IPS-NIHi11 (cell line): ENCODE measurements at regions not wholly inside any gene's neighbourhood (a gene's known extent, or its start where the extent isn't known, plus 50 kb on each side); places are given as distances from the start of the nearest gene placed in this dataset.

Source experiments
- DNase-seq: peaks from one replicate; pipeline ENCODE4 v3.0.0; 2012; ENCODE audit warnings: mixed read lengths, low spot score

DNA sequence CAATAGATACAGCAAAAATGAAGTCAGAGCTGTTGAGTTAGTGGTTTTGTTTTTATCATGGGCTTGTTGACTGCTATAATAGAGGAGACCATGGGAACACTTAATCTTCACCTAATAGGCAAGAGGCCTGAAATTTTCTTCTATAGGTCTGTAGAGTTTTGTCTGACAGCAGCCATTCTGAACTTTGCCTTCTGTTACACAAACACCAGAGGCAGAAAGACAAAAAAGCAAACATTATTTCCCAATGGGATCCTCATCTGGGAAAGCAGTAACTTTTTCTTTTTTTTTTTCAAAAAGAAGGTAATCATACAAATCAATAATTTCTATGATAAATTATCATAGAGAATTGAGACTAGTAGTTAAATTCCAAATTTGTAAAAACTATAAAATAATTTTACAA, 494.1 kb downstream of the TOX3 start:
- DNase-seq, result no peak

- no peak for DNase-seq
These were observed 495.4 kb downstream of the TOX3 start for GRCh38 chr16:52051414-52052172.

DNA sequence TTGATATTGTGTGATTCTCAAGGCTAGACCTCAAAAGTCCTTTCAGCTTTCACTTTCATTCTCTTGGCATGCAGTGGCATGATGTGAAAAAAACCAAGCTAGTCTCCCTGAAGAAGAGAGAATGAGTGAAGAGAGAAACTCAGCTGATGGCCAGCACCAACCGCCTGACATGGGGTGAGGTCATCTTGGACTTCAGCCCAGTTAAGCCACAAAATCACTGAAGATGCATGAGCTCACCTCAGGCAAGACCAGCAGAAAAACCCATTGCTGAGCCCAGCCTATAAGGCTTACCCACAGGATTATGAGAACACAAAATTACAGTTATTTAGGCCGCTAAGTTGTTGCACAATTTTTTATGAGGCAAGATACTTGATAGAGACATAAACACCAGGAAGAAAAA, 496.5 kb downstream of the TOX3 start:
- no peak for DNase-seq

DNA sequence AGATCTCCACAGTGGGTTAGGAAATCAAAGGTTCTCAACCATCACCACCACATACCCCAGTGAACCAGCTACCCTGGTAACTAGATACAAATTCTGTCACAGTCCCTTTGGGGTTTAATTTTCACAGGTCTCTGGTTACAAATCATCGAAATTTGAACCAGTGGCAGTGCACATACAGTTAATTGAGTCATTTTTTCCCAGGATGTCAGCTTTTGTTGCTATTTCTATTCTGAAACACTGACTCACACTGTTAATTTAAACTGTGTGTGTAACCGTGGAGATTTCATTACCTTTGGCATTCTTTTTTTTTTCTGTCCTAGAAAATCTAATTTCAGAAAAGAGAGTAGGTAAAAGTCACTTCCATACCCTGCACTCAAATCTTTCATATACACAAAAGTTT, 511.5 kb downstream of the TOX3 start:
- no peak for DNase-seq

- DNase-seq, result no peak
These were observed 512.1 kb downstream of the TOX3 start for GRCh38 chr16:52034830-52035229.

DNA sequence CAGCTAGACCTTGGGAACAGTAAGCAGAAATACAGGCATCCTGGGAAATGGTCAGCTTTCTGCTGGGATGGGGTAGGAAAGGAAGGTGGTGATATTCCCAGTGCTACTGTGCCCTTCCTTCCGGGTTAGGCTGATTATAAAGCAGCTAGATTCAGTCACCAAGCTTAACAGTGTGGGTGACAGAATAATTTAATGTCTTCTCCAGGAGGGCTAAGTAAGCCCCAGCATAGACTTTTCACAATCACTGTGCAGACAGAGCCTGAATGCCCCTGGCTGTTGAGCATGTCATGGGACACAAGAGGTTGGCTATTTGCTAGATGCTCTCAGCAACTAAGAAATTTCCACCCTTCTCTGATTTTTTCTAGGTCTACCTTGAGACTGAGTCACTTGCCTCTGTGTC, 513.0 kb downstream of the TOX3 start:
- no peak for DNase-seq

GRCh38 chr16:52022980-52023379, 524.0 kb downstream of the TOX3 start:
- DNase-seq, result no peak

- DNase-seq, result no peak
These were observed 524.8 kb downstream of the TOX3 start for GRCh38 chr16:52022177-52022576.

DNA sequence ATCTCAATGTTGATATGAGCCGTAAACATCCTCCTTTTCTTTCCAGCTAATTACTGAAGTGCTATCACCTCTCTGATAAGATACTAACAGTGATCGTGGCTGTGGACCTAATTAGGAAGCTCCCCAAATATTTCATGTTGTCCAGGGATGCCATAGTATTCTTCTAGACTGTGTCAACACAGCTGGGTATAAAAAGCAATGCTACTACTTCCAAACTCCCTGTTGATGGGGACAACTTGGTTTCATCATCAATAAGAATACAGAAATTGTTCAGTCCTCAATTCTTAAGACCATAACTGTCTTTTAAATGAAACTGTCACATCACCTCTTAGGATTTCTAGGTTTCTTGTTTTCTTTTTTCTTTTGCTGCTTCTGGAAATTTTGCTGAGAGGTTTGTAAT, 530.6 kb downstream of the TOX3 start:
- no peak for DNase-seq

DNA sequence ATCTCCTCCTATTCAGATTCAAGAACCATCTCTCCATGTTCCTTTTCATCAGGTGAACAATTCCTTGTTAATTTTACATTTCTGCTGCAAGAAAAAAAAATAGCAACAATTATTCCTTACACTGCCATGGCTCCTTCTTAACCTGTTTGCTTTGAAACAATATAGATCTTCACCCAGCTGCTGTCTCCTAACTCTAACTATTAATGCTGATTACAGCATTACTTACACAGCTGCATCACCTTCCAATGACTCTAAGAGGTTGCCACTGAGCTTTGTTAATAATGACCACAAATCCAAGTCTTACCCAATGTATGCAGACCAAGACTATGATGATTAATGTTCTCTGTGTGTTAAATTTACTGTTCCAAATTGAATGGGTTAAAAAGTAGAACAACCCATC, 541.4 kb downstream of the TOX3 start:
- no peak for DNase-seq

- DNase-seq, result no peak
These were observed 542.6 kb downstream of the TOX3 start for GRCh38 chr16:52004343-52004742.

GRCh38 chr16:52002026-52002425, 544.9 kb downstream of the TOX3 start:
- DNase-seq, result no peak

DNA sequence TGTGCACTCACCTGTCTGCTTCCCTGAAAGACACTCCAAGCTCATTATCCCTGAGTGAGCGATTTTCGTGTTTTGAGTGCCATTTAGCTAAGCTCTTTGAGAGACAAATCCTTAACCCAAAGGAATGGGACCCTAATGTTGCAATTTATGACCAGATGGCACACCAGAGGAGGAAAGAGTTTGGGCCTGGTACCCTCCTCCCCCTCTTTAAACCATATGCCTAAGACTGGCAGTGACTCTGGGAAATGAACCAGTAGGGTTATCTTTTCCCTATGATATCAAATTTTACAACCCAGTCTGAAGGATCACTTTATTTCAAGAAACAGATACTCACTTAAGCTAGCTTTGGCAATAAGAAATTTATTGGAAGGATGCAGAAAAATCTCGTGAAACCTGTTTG, 550.4 kb downstream of the TOX3 start:
- no peak for DNase-seq

DNA sequence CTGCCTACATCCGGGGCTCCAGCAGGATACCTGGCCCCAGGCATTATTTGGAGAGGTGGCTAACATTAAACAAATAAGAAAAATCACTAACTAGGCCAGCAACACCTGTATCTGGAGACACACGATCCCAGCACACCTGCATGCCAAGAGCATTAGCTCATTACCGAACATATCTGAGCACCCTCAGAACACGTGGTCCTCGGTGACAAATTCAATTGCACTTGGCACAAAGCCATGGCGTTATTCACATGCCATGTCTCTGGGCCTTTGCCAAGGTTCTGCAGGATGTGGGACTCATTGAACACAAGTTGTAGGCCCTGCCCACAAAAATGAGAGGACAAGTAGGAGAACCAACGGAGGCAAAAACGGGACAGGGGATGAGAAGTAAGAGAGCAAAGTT, 552.3 kb downstream of the TOX3 start:
- peak; percentile 23 for DNase-seq

GRCh38 chr16:51989637-51990230, 557.2 kb downstream of the TOX3 start:
- DNase-seq, result no peak

DNA sequence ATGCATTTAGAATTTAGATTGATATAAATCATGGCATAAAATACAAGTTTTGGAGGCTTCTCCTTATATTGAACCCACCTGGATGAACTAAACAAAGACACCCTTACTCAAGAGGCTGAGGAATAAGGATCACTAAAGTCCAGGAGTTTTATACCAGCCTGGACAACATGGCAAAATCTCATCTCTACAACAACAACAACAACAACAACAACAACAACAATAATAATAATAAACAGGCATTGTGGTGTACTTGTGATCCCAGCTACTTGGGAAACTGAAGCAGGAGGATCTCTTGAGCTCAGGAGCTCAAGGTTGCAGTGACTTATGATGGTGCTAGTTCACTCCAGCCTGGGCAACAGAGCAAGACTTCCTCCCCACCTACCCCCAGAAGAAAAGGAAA, 558.0 kb downstream of the TOX3 start:
- no peak for DNase-seq

DNA sequence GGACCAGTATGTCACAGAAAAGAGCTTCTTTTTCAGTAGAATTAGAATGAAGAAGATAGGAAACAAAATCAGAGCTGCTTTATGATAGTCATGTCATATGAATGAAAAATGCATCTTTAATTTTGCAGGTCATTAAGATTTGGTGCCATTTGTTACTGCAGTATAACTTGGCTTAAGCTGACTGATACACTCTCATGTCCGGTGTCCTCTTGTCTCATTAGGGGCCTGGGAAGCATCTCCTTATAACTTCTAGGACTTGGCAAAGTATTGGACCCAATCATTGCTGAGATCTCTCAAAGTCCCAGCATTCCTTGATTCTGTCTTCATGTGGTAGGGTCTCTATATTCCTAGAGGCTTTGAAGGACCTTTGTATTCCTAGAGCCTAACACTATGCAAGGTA, 559.4 kb downstream of the TOX3 start:
- no peak for DNase-seq

GRCh38 chr16:51986717-51987116, 560.2 kb downstream of the TOX3 start:
- no peak for DNase-seq

GRCh38 chr16:51986301-51986700, 560.6 kb downstream of the TOX3 start:
- no peak for DNase-seq

DNA sequence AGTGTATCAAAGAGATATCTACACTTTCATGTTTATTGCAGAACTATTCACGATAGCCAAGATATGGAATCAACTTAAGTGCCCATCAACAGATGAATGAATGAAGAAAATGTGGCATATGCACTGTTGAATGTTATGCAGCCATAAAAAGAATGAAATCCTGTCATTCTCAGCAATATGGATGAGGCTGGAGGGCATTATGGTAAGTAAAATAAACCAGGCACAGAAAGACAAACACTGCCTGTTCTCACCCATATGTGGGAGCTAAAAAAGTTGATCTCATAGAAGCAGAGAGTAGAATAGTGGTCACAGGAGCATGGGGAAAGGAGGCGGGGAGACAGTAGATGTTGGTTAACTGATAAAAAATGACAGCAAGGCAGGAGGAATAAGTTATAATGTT, 561.8 kb downstream of the TOX3 start:
- no peak for DNase-seq

GRCh38 chr16:51984395-51984794, 562.5 kb downstream of the TOX3 start:
- DNase-seq, result no peak

DNA sequence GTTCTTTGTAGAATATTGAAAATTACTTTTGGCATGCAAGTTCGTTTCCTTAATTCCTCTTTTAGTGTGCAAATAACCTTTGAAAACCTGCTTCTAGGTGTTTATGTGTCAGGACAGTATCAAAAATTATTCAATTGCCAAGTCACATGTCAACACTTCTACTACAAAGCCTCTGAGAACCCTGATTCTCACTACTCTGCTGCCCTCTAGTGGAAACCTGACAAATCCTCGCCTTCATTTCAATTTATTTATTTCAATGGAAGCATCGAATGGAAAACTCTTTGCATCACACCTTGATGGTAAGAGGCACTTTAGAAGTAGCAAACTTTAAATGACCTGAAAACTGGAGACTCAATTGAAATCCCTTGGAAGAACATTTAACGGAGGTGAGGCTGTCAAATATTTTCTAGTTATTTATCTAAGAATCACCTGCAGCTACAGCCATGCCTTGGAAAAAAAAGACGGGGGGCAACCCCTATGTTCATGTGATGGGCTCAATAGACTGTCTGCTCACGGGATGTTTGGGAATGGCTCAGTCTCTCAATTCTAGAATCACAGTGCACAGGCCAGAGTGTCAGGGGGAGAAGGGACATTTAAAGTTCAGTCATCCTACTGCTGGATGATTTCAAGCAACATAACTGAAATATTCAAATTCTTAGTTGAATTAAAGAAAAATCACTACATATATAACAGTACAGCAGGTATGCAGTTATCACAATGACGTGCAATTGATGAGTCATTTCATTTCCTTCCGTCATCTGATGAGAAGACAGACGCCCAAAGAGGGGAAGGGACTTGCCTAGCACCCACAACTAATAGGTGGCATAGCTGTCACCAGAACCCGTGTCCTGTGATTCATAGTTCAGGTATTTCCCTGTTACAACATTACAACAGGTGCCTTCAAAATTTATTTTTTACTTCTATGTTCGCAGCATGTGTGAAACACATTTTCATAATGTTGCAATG, 563.9 kb downstream of the TOX3 start:
- DNase-seq, result peak; percentile 49

DNA sequence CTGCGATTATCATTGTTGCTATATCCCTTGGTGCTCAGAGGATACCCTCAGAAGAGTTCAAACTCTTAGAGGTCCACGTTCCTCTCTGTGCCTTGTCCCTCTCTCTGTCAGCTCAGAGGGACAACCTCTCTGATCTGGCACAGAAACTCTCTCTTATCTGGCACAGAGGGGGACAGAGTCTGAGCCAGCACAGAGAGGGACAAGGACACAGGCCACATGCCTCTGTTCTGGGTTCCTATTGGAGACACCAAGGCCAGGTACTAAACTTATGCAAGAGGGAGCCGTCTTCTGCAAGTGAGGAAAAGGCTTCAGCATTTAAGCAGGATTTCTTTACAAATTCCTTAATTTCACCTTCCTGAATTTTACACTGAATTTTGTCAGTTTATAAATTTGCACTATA, 565.2 kb downstream of the TOX3 start:
- no peak for DNase-seq
